Mesendoderm (in vitro differentiated cells): ENCODE measurements at regions not wholly inside any gene's neighbourhood (a gene's known extent, or its start where the extent isn't known, plus 50 kb on each side); places are given as distances from the start of the nearest gene placed in this dataset.

Source experiments
- DNase-seq: peaks from one replicate; pipeline ENCODE4 v3.0.0; 2013
- H2AK5ac ChIP-seq: 2 replicates; pipeline ENCODE4 v1.6.1; 2013; ENCODE audit warnings: low read length, inconsistent platforms
- H2BK120ac ChIP-seq: 2 replicates; pipeline ENCODE4 v1.6.1; 2013; ENCODE audit warnings: low read depth, mild to moderate bottlenecking, low read length, moderate library complexity, mixed read lengths
- H2BK15ac ChIP-seq: replicated peaks from 2 replicates; pipeline ENCODE4 v1.6.1; 2013; ENCODE audit warnings: low read depth, mild to moderate bottlenecking, moderate library complexity
- H2BK5ac ChIP-seq: 2 replicates; pipeline ENCODE4 v1.6.1; 2013; ENCODE audit warnings: low read length, inconsistent platforms
- H3K18ac ChIP-seq: 2 replicates; pipeline ENCODE4 v1.6.1; 2013; ENCODE audit warnings: mild to moderate bottlenecking, low read length, mixed read lengths
- H3K23ac ChIP-seq: one replicate; pipeline ENCODE4 v1.6.1; 2013; ENCODE audit warnings: low read length
- H3K27ac ChIP-seq: 2 replicates; pipeline ENCODE4 v1.5.1; 2013; ENCODE audit warnings: low read depth, mild to moderate bottlenecking, inconsistent platforms, low read length, moderate library complexity
- H3K27me3 ChIP-seq: 2 replicates; pipeline ENCODE4 v1.6.1; 2013; ENCODE audit warnings: low read length, control low read depth, mild to moderate bottlenecking, inconsistent platforms; ENCODE audit not compliant: insufficient read depth, poor library complexity
- H3K36me3 ChIP-seq: 2 replicates; pipeline ENCODE4 v1.6.1; 2013; ENCODE audit warnings: low read length, inconsistent platforms; ENCODE audit not compliant: control insufficient read depth, insufficient read depth
- H3K4ac ChIP-seq: one replicate; pipeline ENCODE4 v1.6.1; 2013; ENCODE audit warnings: low read depth, mild to moderate bottlenecking, low read length, moderate library complexity
- H3K4me1 ChIP-seq: 2 replicates; pipeline ENCODE4 v1.6.1; 2013; ENCODE audit warnings: low read depth, low read length, inconsistent platforms; ENCODE audit not compliant: control insufficient read depth
- H3K4me2 ChIP-seq: 2 replicates; pipeline ENCODE4 v1.6.1; 2013; ENCODE audit warnings: low read length
- H3K4me3 ChIP-seq: 2 replicates; pipeline ENCODE4 v1.5.1; 2013; ENCODE audit warnings: mild to moderate bottlenecking, low read length
- H3K56ac ChIP-seq: one replicate; pipeline ENCODE4 v1.6.1; 2013; ENCODE audit warnings: low read length
- H3K79me1 ChIP-seq: 2 replicates; pipeline ENCODE4 v1.6.1; 2013; ENCODE audit warnings: low read length, inconsistent platforms
- H3K79me2 ChIP-seq: 2 replicates; pipeline ENCODE4 v1.6.1; 2013; ENCODE audit warnings: mild to moderate bottlenecking, low read length; ENCODE audit not compliant: control insufficient read depth, insufficient read depth
- H3K9ac ChIP-seq: 2 replicates; pipeline ENCODE4 v1.6.1; 2013; ENCODE audit warnings: low read length, inconsistent platforms
- H4K5ac ChIP-seq: one replicate; pipeline ENCODE4 v1.6.1; 2013; ENCODE audit warnings: low read length
- H4K8ac ChIP-seq: one replicate; pipeline ENCODE4 v1.6.1; 2013; ENCODE audit warnings: low read depth, mild to moderate bottlenecking, control low read depth, low read length, moderate library complexity
- WGBS: extraction: QIAGEN DNeasy Blood & Tissue Kit; methylation state at CpG from one replicate; pipeline ENCODE4 v1.1.7; 2013; ENCODE audit warnings: low lambda C conversion rate, missing lambda C conversion rate; ENCODE audit not compliant: insufficient coverage; ENCODE audit errors: extremely low coverage; 5-methylcytosine and 5-hydroxymethylcytosine counted together

DNA sequence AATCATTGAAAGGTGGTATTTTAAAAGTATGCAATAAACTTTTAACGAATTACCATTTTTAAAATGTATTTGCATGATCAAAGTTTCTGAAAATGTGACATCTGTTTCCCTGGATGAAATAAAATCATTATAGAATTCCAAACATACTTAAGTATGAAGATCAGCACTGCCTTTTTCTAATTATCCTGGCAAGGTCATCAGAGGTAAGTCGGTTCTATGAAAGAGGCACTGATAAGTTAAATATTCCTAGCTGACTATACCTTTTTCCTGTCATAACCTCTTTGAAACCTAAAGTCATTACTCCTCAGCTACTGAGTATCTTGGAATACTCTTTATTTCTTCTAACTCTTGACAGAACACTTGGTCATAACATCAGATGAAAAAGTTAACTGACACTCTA, 406.1 kb upstream of the ALCAM start:
- Histone ChIP-seq H2BK5ac (no peak overlapping the region), H3K79me2 (no peaks in the 10 kb centered on the region), H3K4ac (no peak overlapping the region), H3K36me3 (no peaks in the 10 kb centered on the region), H3K27ac (no peak overlapping the region), H3K79me1 (no peaks in the 10 kb centered on the region), H3K4me3 (no peak overlapping the region), H4K8ac (no peak overlapping the region), H3K23ac (no peak overlapping the region), H3K9ac (no peak overlapping the region), H3K18ac (no peak overlapping the region), H2BK120ac (no peak overlapping the region), H3K56ac (no peak overlapping the region), H3K4me1 (no peaks in the 10 kb centered on the region), H4K5ac (no peak overlapping the region), H2AK5ac (no peak overlapping the region), H2BK15ac (no peak overlapping the region), H3K27me3 (no peaks in the 10 kb centered on the region), H3K4me2 (no peak overlapping the region)
- no peak for DNase-seq
- no CpG with 5 or more reads among the region's 2 CpGs for WGBS

DNA sequence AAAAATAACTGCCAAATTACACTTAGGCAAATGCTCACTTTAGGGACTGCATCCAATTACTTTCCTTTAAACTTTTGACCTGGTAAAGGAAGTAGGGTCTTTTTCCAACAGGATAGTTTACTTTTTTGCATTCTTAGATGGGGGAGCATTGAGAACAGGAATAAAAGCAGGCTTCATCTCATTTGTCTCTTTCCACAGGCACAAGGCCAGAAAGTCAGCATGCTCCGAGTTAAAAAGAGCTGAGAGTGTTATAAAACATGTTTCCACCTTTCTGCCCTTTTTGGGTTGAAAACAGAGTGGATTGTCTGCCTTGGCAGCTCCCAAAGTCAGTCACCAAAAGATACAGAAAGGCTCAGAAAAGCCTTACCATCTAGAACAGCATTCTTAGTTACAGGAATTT, 404.9 kb upstream of the ALCAM start:
- H3K27ac ChIP-seq = no peak overlapping the region

DNA sequence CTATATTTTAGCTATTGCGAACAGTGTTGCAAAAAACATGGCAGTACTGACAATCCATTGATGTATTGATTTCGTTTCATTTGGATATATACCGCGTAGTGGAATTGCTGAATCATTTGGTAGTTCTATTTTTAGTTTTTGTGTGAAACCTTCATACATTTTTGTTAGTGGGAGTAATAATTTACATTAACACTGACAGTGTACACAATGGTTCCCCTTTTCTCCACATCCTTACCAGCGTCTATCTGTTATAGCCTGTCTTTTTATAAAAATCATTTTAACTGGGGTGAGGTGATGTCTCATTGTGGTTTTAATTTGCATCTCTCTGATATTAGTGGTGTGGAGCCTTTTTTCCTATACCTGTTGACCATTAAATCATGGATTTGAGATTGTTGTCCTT, 392.4 kb upstream of the ALCAM start:
- Histone ChIP-seq H4K8ac (no peak overlapping the region), H4K5ac (no peak overlapping the region), H3K27ac (no peak overlapping the region), H2BK15ac (no peak overlapping the region), H3K18ac (no peak overlapping the region), H3K79me1 (no peaks in the 10 kb centered on the region), H3K9ac (no peak overlapping the region), H2BK120ac (no peak overlapping the region), H3K79me2 (no peaks in the 10 kb centered on the region), H3K4me3 (no peak overlapping the region), H3K56ac (no peak overlapping the region), H3K27me3 (no peaks in the 10 kb centered on the region), H3K23ac (no peak overlapping the region), H3K4ac (no peak overlapping the region), H3K4me1 (no peaks in the 10 kb centered on the region), H3K36me3 (no peaks in the 10 kb centered on the region), H2BK5ac (no peak overlapping the region), H3K4me2 (no peak overlapping the region), H2AK5ac (no peak overlapping the region)
- DNase-seq = no peak
- no CpG with 5 or more reads among the region's 5 CpGs for WGBS

More for the DNA sequence above, 404.9 kb upstream of the ALCAM start:
- Histone ChIP-seq H3K18ac (no peak overlapping the region), H3K27me3 (no peaks in the 10 kb centered on the region), H2BK5ac (no peak overlapping the region), H2BK15ac (no peak overlapping the region), H3K4me1 (no peaks in the 10 kb centered on the region), H3K79me1 (no peaks in the 10 kb centered on the region), H3K36me3 (no peaks in the 10 kb centered on the region), H4K8ac (no peak overlapping the region), H3K79me2 (no peaks in the 10 kb centered on the region), H3K23ac (no peak overlapping the region), H2AK5ac (no peak overlapping the region), H4K5ac (no peak overlapping the region), H3K4ac (no peak overlapping the region), H3K4me2 (no peak overlapping the region), H3K56ac (no peak overlapping the region), H3K9ac (no peak overlapping the region), H2BK120ac (no peak overlapping the region), H3K4me3 (no peak overlapping the region)
- no CpG with 5 or more reads among the region's 1 CpG for WGBS
- DNase-seq = no peak

DNA sequence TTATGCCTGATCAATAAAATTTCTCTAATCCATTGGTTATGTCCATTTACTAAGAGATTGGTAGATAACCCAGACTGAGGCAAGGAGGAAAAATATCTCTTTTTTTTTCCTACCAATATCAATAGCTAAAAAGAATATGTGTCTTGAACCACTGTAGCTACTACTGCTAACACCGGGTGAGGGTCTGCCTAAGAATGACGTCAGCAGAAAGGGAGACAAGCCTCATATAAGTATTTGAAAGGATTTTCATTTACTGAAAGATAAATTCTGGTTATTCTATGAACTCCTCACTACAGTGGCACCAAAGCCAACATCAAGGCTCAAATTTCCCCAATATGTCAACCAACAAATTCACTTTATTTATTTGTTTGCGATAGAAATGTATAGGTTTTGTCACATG, 389.0 kb upstream of the ALCAM start:
- no peak overlapping the region for H3K23ac ChIP-seq
- H3K18ac ChIP-seq = no peak overlapping the region
- H2BK5ac ChIP-seq = no peak overlapping the region
- H4K8ac ChIP-seq = no peak overlapping the region
- no peaks in the 10 kb centered on the region for H3K79me2 ChIP-seq
- no peak overlapping the region for H2BK120ac ChIP-seq
- H3K9ac ChIP-seq = no peak overlapping the region
- no peak overlapping the region for H2AK5ac ChIP-seq
- H3K56ac ChIP-seq = no peak overlapping the region
- no peak overlapping the region for H3K4me3 ChIP-seq
- H3K4me2 ChIP-seq = no peak overlapping the region
- H4K5ac ChIP-seq = no peak overlapping the region
- no peak overlapping the region for H3K4ac ChIP-seq
- no CpG with 5 or more reads among the region's 3 CpGs for WGBS
- no peaks in the 10 kb centered on the region for H3K79me1 ChIP-seq
- no peak for DNase-seq
- H3K36me3 ChIP-seq = no peaks in the 10 kb centered on the region
- no peak overlapping the region for H2BK15ac ChIP-seq
- no peaks in the 10 kb centered on the region for H3K4me1 ChIP-seq
- H3K27ac ChIP-seq = no peak overlapping the region
- no peaks in the 10 kb centered on the region for H3K27me3 ChIP-seq

DNA sequence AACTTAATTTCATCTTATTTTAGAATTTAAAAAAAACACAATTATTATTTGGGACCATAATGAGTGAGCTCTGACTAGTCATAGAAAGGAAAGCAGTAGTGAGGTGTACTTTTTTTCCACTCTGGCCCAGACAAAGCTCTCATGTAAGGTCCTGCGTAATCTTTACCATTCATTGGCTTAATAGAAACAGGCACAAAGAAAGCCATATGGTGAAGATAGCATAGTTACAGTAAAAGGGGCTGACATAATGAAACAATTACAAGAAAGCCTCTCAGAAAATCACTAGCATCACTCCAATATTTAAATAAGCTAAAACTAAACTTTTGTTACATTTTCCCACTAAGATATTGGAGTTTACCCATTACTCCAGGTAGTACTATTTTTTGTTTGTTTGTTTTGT, 384.6 kb upstream of the ALCAM start:
- Histone ChIP-seq H3K27ac (no peak overlapping the region), H3K18ac (no peak overlapping the region), H3K27me3 (no peaks in the 10 kb centered on the region), H3K9ac (no peak overlapping the region), H3K36me3 (no peaks in the 10 kb centered on the region), H3K79me2 (no peaks in the 10 kb centered on the region), H4K5ac (no peak overlapping the region), H2BK15ac (no peak overlapping the region), H3K4me1 (no peaks in the 10 kb centered on the region), H3K4me3 (no peak overlapping the region), H2BK120ac (no peak overlapping the region), H2BK5ac (no peak overlapping the region), H3K4ac (no peak overlapping the region), H3K56ac (no peak overlapping the region), H2AK5ac (no peak overlapping the region), H3K4me2 (no peak overlapping the region), H3K23ac (no peak overlapping the region), H3K79me1 (no peaks in the 10 kb centered on the region), H4K8ac (no peak overlapping the region)
- WGBS = no CpG with 5 or more reads among the region's 1 CpG
- DNase-seq = no peak

DNA sequence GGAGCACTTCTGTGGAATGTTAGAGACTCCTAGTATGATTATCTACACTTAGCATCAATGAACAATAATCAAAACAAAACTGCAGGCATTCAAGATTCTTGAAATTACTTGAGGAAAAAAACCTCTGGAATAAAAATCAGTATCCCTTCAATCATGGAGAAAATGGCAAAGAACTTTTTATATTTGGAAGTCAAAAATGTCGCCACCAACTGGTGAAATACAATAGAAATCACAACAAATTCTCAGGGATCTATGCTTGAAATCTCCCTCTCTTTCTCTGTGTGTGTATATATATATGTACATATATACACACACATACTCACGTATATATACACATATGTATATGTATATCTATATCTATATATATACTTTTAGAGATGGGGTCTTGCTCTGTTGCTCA, 378.9 kb upstream of the ALCAM start:
- no peak for DNase-seq
- H3K4me3 ChIP-seq = no peak overlapping the region
- no peaks in the 10 kb centered on the region for H3K79me1 ChIP-seq
- no peak overlapping the region for H3K4ac ChIP-seq
- H2BK5ac ChIP-seq = no peak overlapping the region
- no peaks in the 10 kb centered on the region for H3K36me3 ChIP-seq
- H3K4me1 ChIP-seq = no peaks in the 10 kb centered on the region
- H2AK5ac ChIP-seq = no peak overlapping the region
- H3K27me3 ChIP-seq = no peaks in the 10 kb centered on the region
- no peak overlapping the region for H3K18ac ChIP-seq
- no peak overlapping the region for H3K9ac ChIP-seq
- H4K8ac ChIP-seq = no peak overlapping the region
- H3K27ac ChIP-seq = no peak overlapping the region
- H2BK15ac ChIP-seq = no peak overlapping the region
- no peaks in the 10 kb centered on the region for H3K79me2 ChIP-seq
- no peak overlapping the region for H3K56ac ChIP-seq
- no peak overlapping the region for H4K5ac ChIP-seq
- WGBS = no CpG with 5 or more reads among the region's 2 CpGs
- no peak overlapping the region for H2BK120ac ChIP-seq
- no peak overlapping the region for H3K23ac ChIP-seq
- H3K4me2 ChIP-seq = no peak overlapping the region
